Neuron (in vitro differentiated cells): ENCODE measurements at regions not wholly inside any gene's neighbourhood (a gene's known extent, or its start where the extent isn't known, plus 50 kb on each side); places are given as distances from the start of the nearest gene placed in this dataset.
"Not testable (repeated sequence)": the region's sequence is repeated elsewhere in the genome, so short reads cannot be mapped to it uniquely, and the experiment has no call there.

Source experiments
- H2AFZ ChIP-seq: one replicate; pipeline ENCODE4 v1.6.1; 2013; ENCODE audit warnings: low read depth, mild to moderate bottlenecking, inconsistent platforms, low read length, moderate library complexity
- H3K27me3 ChIP-seq: one replicate; pipeline ENCODE4 v1.6.1; 2013; ENCODE audit warnings: low read length; ENCODE audit not compliant: insufficient read depth
- H3K36me3 ChIP-seq: one replicate; pipeline ENCODE4 v1.6.1; 2013; ENCODE audit warnings: low read length; ENCODE audit not compliant: insufficient read depth
- H3K4me1 ChIP-seq: one replicate; pipeline ENCODE4 v1.6.1; 2013; ENCODE audit warnings: low read length; ENCODE audit not compliant: insufficient read depth
- H3K4me3 ChIP-seq: 2 replicates; pipeline ENCODE4 v1.5.1; 2013; ENCODE audit warnings: mild to moderate bottlenecking, low read length, moderate library complexity
- H3K9me3 ChIP-seq: one replicate; pipeline ENCODE4 v1.6.1; 2013; ENCODE audit warnings: low read length

DNA sequence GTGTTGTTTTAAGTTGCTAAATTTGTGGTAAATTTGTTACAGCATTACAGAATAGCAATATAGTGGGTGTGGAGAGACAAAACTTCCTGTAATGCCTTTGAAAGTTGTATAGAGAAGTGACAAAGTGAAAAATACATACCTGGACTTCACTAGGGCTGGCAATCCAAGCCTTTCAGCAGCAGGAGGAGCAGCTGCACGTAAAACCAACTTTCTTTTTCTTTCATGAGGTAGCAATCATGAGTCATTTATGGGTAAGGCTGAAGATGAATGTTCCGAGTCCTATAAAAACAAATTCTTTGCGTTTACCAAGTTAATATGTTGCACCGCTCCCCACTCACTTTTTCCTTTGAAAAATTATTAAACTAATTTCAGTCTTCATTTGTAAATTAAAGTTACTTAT lies 1138.2 kb downstream of the TAF11L14 start:
- Histone ChIP-seq H3K36me3 (no peaks in the 10 kb centered on the region), H3K4me3 (no peak overlapping the region), H3K4me1 (no peaks in the 10 kb centered on the region), H2AFZ (no peak overlapping the region), H3K27me3 (no peaks in the 10 kb centered on the region), H3K9me3 (no peaks in the 10 kb centered on the region)

DNA sequence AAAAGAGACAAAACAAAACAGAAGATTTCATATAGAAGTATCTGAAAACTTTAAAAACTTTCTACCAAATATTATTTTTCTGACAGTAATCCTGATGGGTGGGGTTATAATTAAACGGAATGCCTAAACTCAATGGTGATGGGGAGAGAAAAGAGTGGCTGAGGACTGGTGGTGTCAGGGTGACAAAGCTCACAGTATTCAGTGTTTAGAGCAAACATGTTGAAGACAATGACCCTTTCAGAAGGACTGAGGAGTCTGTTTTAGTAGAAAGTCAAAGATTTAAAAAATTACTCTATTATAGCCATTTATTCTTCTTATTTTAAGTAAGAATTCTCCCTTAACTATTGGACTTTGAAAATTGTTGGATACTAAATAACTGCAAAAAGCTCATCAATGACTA lies 1144.0 kb downstream of the TAF11L14 start:
- Histone ChIP-seq H2AFZ (no peak overlapping the region), H3K4me3 (no peak overlapping the region), H3K27me3 (no peaks in the 10 kb centered on the region), H3K4me1 (peaks cover 5% of the 10 kb centered on the region), H3K9me3 (peaks cover 2% of the 10 kb centered on the region), H3K36me3 (no peaks in the 10 kb centered on the region)

DNA sequence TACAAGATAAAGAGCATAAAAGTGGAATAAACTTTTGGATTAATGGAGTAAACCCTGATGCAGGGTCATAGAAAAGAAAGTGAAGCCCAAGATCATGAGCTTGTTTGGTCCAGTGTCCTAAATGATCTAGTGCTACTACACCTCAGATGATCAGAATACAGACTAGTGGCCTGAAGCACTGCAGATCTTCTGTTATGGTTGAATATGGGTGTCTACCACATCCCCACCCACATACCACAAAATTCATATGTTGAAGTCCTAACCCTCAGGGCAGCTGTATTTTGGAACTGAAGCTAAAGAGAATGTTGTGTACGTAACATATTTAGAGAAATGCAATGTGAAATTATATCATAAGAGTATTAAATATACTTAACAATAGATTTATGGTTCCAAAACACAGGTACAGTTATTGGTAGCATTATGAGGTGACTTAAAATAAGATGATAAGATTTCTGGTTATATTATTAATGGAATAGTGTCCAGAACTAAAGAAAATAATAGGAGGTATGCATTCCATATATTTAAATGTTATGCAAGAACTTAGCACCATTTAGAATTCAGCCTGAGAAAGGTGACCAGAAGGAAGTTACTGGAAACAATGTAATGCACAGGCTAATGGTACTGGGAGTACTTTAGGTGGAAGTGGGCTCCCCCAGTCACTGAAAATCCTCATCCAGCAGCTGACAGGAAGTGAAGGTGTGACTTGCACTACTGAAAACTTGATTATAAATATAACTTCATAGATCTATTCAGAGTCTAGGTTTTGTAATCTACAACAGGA lies 1155.1 kb downstream of the TAF11L14 start:
- no peaks in the 10 kb centered on the region for H3K9me3 ChIP-seq

DNA sequence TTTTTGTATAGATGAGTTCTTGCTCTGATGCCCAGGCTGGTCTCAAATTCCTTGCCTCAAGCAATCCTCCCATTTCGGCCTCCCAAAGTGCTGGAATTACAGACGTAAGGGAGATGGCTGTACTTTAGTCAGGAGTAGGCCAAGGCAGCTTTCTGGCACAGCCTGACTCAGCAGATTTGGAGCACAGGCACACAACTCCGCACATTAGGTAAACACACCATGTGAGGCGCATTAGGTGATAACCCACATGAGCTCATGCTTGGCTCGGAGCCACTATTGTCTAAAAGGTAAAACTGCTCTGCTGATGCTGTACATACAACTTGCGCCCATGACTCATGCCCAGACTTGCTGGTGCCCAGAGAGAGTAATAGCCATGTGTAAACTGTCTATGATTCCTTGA lies 1157.9 kb downstream of the TAF11L14 start:
- H3K4me3 ChIP-seq: no peak overlapping the region
- no peak overlapping the region for H2AFZ ChIP-seq
- no peaks in the 10 kb centered on the region for H3K4me1 ChIP-seq
- H3K36me3 ChIP-seq: no peaks in the 10 kb centered on the region
- no peaks in the 10 kb centered on the region for H3K27me3 ChIP-seq
- H3K9me3 ChIP-seq: no peaks in the 10 kb centered on the region

More for the DNA sequence above, 1155.1 kb downstream of the TAF11L14 start:
- no peak overlapping the region for H2AFZ ChIP-seq
- no peaks in the 10 kb centered on the region for H3K4me1 ChIP-seq
- H3K4me3 ChIP-seq: no peak overlapping the region
- H3K36me3 ChIP-seq: no peaks in the 10 kb centered on the region
- H3K27me3 ChIP-seq: no peaks in the 10 kb centered on the region

DNA sequence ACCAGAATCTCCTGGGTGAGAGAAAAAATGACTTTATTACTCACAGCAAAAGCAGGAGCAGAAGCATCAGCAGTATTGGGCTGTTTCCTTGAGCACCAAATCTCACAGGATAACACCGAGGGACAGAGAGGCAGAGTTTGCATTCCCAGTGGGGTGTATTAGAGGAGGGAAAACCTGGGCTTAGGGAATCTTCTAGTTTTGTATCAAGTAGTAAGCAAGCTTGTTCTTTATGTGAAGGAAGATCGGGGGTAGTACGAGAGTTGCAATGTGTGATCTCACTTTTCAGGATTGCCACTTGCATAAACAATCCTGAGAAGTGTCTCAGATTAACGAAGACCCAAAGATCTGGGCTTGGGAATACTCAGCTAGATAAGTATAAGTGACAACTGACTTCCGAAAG lies 1163.0 kb downstream of the TAF11L14 start:
- Histone ChIP-seq H3K9me3 (no peaks in the 10 kb centered on the region), H3K36me3 (no peaks in the 10 kb centered on the region), H3K4me3 (no peak overlapping the region), H3K27me3 (no peaks in the 10 kb centered on the region), H2AFZ (no peak overlapping the region), H3K4me1 (no peaks in the 10 kb centered on the region)

DNA sequence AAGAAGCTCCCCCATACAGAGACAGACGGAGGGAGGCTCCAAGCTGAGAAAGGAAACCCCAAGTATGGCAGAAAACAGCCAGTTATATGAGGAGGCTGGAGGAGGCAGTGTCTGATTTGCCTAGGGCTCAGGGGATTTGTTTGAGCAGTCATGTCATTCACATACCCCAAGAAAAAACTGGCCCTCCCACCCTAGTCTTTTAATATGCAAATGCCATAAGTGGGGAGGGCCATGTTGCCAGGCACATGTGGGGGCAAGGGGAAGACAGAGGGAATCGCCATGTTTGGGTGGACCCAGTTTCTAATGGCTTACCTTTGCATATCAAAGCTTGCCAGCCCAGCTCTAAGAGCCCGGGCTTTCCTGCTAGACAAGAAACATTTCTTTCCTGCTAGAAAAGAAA lies 1163.8 kb downstream of the TAF11L14 start:
- no peaks in the 10 kb centered on the region for H3K36me3 ChIP-seq
- H2AFZ ChIP-seq: no peak overlapping the region
- H3K4me3 ChIP-seq: no peak overlapping the region
- H3K4me1 ChIP-seq: no peaks in the 10 kb centered on the region
- H3K9me3 ChIP-seq: no peaks in the 10 kb centered on the region
- H3K27me3 ChIP-seq: no peaks in the 10 kb centered on the region

DNA sequence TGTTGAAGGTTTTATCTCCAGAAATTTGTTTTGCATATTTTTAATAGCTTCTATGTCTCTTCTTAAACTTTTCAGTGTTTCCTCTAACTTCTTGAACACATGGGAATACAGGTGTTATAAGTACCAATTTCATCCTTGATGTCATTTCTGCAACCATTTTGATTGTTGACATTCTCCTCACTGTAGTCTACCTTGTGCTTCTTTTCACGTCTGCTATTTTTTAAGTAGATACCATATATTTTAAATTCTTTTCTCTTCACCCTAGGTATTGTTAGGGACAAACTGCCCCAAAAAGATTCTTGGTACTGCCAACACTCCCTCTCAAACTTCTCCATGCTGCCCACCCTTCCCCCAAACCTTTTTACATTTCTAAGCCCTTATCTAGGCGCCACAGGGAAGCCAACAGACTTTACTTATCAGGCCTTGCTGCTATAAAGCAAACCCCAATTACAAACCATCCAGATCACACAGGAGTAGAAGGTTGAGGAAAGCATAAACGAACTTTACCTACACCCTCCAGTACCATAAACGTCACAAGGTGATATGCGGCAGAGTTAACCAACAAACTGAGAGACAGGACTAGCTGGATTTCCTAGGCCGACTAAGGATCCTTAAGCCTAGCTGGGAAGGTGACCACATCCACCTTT lies 1165.3 kb downstream of the TAF11L14 start:
- H2AFZ ChIP-seq: no peak overlapping the region
- H3K27me3 ChIP-seq: no peaks in the 10 kb centered on the region
- H3K9me3 ChIP-seq: no peaks in the 10 kb centered on the region
- H3K4me3 ChIP-seq: no peak overlapping the region
- H3K4me1 ChIP-seq: no peaks in the 10 kb centered on the region
- no peaks in the 10 kb centered on the region for H3K36me3 ChIP-seq

DNA sequence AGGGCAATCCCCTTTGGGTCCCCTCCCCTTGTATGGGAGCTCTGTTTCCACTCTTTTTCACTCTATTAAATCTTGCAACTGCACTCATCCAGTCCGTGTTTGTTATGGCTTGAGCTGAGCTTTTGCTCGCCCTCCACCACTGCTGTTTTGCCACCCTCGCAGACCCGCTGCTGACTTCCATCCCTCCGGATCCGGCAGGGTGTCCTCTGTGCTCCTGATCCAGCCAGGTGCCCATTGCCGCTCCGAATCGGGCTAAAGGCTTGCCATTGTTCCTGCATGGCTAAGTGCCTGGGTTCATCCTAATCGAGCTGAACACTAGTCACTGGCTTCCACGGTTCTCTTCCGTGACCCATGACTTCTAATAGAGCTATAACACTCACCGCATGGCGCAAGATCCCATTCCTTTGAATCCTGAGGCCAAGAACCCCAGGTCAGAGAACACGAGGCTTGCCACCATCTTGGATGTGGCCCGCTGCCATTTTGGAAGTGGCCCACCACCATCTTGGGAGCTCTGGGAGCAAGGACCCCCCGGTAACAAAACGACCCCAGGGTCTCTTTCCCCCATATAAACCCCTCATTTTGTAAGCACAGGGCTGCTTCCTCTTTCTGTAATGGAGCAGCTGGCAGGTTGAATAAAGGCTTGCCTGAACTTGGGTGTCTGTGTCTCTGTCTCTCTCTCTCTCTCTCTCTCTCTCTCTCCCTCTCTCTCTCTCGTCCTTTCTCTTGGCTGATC lies 1166.2 kb downstream of the TAF11L14 start:
- Histone ChIP-seq H3K27me3 (no peaks in the 10 kb centered on the region), H3K36me3 (no peaks in the 10 kb centered on the region), H3K4me1 (no peaks in the 10 kb centered on the region), H2AFZ (no peak overlapping the region), H3K9me3 (no peaks in the 10 kb centered on the region), H3K4me3 (no peak overlapping the region)

DNA sequence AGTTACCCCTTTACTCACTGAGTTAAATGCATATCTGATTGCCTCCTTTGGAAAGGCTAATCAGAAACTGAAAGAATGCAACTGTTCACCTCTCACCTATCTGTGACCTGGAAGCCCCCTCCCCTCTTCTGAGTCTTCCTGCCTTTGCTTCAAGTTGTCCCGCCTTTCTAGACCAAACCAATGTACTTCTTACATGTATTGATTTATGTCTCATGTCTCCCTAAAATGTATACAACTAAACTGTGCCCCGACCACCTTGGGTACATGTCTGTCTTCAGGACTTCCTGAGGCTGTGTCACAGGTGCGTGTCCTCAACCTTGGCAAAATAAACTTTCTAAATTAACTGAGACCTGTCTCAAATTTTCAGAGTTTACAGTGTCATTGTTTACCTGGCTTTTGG lies 1167.2 kb downstream of the TAF11L14 start:
- not testable (repeated sequence) for H3K4me3 ChIP-seq, H3K36me3 ChIP-seq, H2AFZ ChIP-seq, H3K9me3 ChIP-seq, H3K4me1 ChIP-seq, H3K27me3 ChIP-seq

DNA sequence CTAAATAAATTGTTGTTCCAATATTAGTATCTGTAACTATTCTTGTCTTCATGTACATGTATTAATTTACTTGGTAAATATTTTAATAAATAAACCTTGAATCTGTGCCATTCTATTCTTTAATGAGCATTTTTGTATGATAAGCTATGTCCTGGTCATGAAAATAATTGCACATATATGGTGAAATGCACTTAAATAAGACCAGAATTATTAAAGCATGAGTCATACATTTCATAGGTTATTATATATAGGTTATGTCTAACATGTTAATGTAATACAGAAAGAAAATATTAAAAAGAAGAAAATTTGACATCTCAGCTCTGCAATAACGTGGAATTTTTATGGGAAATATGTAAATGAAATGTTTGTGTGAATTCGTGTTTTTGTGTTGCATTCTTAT lies 1168.1 kb downstream of the TAF11L14 start:
- Histone ChIP-seq H3K27me3 (no peaks in the 10 kb centered on the region), H3K4me3 (no peak overlapping the region), H3K36me3 (no peaks in the 10 kb centered on the region), H3K4me1 (no peaks in the 10 kb centered on the region), H2AFZ (no peak overlapping the region), H3K9me3 (no peaks in the 10 kb centered on the region)

DNA sequence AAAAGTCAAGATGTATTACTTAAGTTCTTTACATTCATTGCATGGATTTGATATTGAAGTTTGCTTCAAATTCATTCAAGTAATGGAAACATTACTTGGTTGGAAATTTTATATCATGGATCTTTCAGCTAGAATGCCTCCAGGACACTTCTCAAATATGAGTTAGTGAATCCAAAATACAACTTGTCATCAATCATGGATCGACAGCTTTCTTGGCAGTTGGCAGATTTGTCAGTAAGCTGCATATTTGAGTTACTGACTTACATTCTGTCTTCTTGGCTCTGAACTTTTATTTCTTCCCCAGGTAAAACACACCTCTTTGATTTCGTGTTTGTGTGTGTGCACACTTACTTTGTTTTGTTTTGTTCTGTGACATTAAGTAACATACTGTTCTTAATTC lies 1171.1 kb downstream of the TAF11L14 start:
- Histone ChIP-seq H3K27me3 (no peaks in the 10 kb centered on the region), H3K4me1 (no peaks in the 10 kb centered on the region), H3K9me3 (no peaks in the 10 kb centered on the region), H3K4me3 (no peak overlapping the region), H3K36me3 (no peaks in the 10 kb centered on the region), H2AFZ (no peak overlapping the region)

DNA sequence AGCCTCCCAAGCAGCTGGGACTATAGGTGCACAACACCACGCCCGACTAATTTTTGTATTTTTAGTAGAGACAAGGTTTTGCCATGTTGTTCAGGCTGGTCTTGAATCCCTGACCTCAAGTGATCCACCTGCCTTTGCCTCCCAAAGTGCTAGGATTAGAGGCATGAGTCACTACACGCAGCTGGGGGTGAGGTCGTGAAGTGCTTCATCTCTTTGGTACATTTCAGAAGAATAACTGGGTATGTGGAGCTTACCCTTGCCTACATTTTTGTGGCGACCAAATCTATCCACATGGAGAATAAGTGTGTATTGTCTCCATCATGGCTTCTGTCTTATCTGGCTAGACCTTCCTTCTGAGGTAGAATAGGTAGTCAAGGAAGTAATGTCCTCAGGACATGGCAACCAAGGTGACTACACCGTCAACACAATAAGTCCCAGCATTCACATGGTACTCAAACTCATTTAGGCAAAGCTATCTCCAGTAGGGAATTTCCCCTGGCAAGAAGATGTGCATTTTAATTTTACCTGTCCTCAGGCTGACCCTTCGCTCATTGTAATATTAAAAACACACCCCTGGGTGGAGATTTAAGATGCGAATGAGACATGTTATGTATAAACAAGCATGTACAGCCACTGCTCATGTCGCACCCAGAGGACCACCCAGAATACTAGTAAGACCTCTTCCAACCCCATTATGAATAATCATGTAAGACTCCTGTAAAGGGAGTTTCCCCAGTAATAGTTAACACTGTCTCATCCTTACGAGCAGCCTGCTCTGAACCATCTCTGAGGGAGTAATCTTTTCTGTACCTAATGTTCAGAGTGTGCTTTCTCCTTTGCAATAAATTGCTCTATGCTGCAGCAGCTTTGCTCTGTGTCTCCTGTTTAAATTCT lies 1173.2 kb downstream of the TAF11L14 start:
- Histone ChIP-seq H3K4me3 (no peak overlapping the region), H3K4me1 (peaks cover 2% of the 10 kb centered on the region), H3K27me3 (no peaks in the 10 kb centered on the region), H3K36me3 (no peaks in the 10 kb centered on the region), H3K9me3 (no peaks in the 10 kb centered on the region), H2AFZ (no peak overlapping the region)

DNA sequence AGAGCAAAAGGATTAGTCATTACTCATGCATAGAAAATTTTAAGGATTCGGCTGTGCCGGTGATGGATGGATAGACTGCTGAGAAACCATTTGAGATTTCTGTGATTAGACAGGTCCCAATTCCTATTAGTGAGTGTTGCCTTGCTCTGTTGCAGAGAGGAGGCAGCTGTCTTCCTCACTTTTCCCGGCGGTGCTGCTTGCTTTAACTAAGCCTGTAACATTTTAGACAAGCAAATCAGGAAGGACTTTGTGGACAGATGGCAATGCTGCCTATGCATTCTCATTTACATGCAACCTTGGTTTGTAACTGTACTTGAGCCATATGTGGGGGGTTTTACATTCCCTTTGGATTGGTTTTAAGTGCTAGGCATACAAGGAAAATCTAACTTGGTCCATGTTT lies 1176.3 kb downstream of the CDH18 start:
- Histone ChIP-seq H3K36me3 (no peaks in the 10 kb centered on the region), H3K4me1 (peaks cover 2% of the 10 kb centered on the region), H3K9me3 (no peaks in the 10 kb centered on the region), H3K4me3 (no peak overlapping the region), H3K27me3 (no peaks in the 10 kb centered on the region), H2AFZ (no peak overlapping the region)
